Smooth muscle cell of the brain vasculature (primary cell): ENCODE measurements at regions not wholly inside any gene's neighbourhood (a gene's known extent, or its start where the extent isn't known, plus 50 kb on each side); places are given as distances from the start of the nearest gene placed in this dataset.

ENCODE experiments used
- DNase-seq: peaks from one replicate; pipeline ENCODE4 v3.0.0-alpha.2; 2012; ENCODE audit warnings: low read depth, low spot score

- no peak for DNase-seq
Observed at GRCh38 chr3:139778682-139779233, 101.0 kb upstream of the NMNAT3 start.

- peak; percentile 74 for DNase-seq
Observed at GRCh38 chr3:139774560-139775302, 97.0 kb upstream of the NMNAT3 start.

GRCh38 chr3:139772539-139773500, 95.0 kb upstream of the NMNAT3 start:
- peak; percentile 82 for DNase-seq

- no peak for DNase-seq
Observed at GRCh38 chr3:139771331-139771730, 93.6 kb upstream of the NMNAT3 start.

DNA sequence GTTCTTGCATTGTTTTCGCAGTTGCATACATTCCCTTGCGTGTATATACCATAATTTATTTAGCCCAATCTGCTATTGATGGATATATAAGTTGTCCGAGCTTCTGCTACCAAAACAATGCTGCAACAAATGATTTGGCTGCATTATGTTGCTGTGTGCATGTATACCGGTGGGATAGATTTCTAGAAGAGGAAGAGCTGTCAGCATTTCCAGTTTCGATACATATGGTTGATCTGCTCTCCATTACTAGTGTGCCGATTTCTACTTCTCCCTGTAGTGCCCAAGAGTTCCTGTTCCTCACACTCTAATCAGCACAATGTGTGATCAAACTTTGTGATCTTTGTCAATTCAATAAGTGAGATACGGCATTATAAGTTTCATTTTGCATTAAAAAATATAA, 92.8 kb upstream of the NMNAT3 start:
- no peak for DNase-seq

DNA sequence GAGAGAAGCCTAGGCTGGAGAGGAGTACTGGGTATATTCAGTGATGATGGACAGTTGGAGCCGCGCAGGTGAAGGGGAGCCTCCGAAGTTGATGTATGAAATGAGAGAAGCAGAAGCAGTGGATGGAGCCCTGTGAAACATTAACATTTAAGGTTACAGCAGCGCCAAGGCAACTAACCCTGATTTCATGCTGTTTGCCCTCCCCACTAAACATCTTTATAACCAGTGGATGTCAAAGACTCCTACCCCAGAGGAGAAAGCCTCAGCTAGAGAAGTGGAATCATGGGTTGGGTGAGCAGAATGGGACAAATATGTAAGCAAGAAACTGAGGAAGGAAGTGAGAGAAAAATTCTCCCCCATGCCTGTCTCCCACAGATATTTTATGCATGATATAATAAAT, 92.0 kb upstream of the NMNAT3 start:
- DNase-seq = no peak

DNA sequence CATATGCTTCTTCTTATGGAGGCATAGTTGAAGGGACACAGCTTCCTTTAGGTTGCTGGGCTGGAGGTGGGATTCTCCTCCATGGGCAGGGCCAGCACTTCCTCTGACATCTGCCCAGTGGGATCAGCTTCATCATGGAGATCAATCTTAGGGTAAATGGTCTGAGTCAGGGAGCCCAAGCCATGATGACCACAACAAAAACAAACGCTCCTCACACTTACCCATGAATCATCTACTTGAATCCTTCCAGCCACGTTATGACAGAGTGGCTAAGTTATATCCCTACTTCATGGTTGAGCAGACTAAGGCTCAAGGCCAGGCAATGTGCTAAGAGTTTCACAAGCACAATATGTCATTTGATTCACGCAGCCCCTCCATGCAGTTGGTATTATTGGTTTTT, 87.2 kb upstream of the NMNAT3 start:
- DNase-seq = no peak

GRCh38 chr3:139764069-139764905, 86.5 kb upstream of the NMNAT3 start:
- no peak for DNase-seq

DNA sequence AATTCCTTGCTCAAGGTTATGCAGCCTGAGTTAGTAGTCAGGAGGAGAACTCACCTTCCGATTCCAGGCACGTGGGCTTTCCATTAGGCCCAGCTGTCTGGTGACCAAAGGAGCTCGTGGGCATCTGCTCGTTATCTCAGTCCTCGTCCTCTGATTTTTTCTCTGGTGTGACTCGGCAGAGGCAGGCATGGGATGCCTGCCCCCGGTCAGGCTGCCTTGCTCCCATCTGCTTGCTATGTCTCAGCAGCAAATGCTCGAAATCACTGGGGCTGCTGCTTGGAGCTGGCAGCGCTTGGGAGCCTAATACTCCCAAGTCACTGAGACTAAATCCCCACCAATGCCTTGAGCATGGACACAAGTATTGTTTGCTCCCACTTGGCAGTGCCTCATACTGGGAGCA, 84.5 kb upstream of the NMNAT3 start:
- no peak for DNase-seq

- no peak for DNase-seq
Observed at GRCh38 chr3:139759470-139759869, 81.7 kb upstream of the NMNAT3 start.

DNA sequence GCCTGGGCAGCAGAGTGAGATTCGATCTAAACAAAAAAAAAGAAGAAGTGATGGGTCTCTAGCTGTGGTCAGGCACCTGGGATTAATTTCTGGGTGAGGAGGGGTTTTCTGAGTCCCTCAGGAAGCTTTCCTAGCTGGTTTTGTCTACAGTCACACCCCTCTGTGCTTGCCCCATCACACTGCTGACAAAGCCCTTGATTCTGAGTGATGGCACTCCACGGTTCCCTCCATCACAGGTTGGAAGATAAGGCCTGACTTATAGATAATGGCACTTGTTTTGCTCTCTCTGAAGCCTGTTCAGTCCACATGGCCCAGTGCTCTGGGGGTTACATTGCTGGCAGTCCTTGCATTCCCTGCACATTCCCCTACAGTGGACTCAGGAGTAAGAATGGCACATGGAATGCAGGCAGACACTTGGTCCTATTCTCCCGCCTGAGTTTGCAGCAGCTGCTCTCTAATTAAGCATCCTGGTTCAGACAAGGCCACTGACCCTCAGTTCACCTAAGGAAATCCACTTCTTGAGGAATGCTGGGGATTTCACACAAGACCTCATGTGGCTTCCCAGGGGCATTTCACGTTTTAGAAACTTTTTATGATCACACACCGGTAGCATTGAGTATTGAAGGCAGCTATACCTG, 81.0 kb upstream of the NMNAT3 start:
- DNase-seq = no peak

DNA sequence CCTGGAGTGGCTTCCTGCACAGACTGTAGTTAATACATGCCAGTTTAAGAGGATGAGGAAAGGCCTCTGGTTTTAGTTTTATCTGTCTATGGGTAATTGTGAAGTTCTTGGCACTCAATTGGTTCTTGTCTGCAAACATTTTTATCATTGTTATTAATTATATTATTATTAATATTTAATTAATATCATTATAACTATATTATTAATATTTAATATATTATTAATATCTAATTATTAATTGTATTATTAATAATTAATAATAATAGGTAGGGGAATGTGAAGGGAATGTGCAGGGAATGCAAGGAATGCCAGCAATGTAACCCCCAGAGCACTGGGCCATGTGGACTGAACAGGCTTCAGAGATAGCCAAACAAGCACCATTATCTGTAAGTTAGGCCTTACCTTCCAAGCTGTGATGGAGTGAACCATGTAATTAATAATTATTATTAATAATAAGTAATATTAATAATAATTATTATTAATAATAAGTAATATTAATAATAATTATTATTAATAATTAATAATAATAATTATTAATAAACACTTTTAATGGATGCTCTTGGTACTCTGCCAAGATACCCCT, 79.8 kb upstream of the NMNAT3 start:
- DNase-seq = no peak

GRCh38 chr3:139756529-139757103, 78.8 kb upstream of the NMNAT3 start:
- DNase-seq = no peak

- no peak for DNase-seq
Observed at GRCh38 chr3:139755551-139755950, 77.8 kb upstream of the NMNAT3 start.

DNA sequence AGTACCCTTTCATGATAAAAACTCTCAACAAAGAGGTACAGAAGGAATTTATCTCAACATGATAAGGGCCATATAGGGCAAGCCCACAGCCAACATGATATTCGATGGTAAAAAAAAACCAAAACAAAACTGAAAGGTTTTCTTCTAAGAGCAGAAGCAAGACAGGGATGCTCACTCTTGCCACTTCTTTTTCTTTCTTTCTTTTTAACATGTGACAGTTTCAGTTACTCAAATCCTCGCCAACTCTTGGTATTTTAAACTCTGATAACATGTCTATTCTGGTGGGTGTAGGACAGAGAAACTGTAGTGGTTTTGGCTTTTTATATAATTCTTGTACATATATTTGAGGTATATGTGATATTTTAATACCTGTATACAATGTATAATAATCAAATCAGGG, 74.0 kb upstream of the NMNAT3 start:
- no peak for DNase-seq

DNA sequence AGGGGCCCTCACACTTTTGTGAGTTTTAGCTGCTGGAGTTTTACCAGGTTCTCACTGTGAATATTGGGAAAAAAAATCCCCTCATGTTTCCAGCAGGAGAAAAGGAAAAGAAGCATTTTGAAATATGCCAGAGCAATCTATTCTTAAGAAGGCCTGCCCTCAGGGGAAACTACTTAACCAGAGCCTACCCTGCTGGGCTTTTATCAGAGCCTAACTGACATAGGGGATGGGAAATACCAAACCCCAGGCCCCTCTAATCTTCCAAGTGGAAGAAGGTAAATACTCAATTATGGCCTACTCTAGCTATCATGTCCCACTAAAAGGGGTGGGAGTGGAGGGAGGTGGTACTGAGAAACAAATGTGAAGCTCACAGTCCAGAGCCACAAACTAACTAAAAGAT, 68.7 kb upstream of the NMNAT3 start:
- DNase-seq = no peak

DNA sequence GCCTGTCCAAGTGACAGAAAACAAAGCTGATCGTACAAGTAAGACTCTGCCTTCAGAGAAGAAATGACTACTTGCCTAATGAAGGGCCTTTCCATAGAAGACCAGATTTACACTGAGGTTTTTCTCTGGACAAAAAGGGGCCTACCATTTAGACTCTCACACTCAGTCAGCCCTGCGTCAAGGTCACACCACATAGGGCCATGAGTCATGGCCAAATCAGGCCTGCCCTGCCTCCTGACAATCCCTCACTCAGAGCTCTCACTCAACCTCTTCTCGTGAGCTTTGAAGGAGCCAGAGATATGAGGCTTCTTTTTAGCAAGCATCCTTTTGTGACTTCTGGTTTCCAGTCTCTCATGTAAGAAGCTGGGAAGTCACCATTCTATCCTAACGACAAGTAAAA, 68.1 kb upstream of the NMNAT3 start:
- DNase-seq = no peak

- DNase-seq = no peak
Observed at GRCh38 chr3:139738697-139739096, 60.9 kb upstream of the NMNAT3 start.

- DNase-seq = no peak
Observed at GRCh38 chr3:139737682-139738361, 60.0 kb upstream of the NMNAT3 start.

DNA sequence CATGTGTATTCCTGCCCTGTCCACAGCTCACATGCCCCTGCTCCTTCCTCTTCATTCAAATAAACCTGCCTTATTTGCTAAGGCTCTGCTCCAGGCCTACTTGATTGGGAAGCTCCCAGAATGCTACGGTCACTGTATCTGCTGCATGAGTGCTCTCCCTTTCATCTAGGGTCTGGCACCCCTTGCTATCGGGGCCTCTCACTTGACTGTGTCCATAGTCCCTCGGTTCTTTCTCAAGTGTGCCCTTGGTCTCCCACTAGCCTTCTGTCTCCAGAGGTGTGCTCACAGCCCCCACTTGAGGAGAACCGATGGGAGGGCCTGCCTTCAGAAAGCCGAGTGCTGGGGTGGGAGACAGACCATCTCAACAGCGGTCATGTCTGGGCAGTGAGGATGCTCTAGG, 57.4 kb upstream of the NMNAT3 start:
- no peak for DNase-seq
